ELR (cell line): ENCODE measurements at regions not wholly inside any gene's neighbourhood (a gene's known extent, or its start where the extent isn't known, plus 50 kb on each side); places are given as distances from the start of the nearest gene placed in this dataset.

Source experiments
- DNase-seq: peaks from one replicate; pipeline ENCODE4 v3.0.0-alpha.2; 2015; ENCODE audit warnings: low read depth

DNA sequence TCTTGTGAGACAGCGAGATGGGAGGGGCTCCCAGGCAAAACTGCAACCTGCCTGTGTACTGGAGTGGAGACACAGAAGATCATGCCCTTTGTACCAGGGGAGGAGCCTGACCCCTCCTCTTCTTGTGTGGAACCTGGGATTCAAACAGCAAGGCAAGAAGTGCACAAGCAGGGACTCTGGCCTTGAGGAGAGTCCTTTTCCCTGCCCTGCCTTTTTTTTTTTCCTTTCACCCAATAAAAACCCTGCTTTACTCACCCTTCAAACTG, 251.8 kb upstream of the OPRM1 start:
- no peak for DNase-seq

DNA sequence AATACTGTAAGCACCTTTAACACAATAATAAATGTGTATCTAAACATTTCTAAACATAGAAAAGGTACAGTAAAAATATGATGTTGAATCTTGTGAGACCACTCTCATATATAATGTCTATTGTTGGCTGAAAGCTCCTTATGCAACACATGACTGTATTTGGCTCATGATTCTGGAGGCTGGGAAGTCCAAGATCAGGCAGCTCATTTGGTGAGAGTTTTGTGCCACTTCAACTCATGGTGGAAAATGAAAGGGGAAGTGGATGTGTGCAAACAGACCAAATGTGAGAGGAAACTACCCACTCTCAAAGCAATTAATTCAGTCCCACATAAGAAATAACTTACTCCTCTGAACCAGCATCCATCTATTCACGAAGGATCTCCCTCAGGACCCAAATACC, 257.7 kb upstream of the OPRM1 start:
- no peak for DNase-seq

DNA sequence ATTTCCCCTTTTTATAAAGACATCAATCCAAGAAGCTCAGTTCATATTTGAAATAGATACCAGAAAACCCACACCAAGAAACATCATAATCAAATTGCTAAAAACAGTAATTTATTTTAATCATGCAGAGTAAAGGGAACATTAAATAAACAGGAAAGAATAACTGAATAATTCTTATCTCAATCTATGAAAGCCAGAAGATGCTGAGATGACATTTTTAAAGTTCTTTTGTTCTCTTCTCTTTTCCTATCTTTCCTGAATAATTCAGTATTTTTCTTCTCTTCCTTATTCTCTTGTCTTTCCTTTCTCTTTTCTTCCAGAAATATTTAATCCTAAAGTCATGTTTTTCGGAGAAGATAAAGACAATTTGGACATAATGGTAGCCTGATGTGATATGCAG, 259.0 kb upstream of the OPRM1 start:
- DNase-seq = no peak

DNA sequence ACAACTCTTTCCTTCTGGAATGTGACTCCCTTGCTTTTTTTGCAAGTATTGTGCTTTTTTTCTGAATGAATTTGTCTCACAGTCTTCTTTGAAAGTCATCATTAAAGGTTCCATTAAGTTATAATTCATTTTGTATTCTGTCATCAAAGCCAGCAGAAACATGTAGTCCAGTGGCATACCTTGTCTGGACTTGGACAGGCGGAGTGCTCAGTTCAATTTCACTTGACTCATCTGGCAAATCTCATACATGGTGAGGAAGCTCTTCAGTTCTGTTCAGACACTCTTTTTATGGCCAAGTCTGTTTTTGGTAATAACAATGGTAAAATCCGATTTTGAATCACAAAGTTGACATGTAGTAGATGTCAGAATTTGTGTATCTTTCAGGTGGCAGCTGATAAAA, 260.8 kb upstream of the OPRM1 start:
- DNase-seq = no peak

DNA sequence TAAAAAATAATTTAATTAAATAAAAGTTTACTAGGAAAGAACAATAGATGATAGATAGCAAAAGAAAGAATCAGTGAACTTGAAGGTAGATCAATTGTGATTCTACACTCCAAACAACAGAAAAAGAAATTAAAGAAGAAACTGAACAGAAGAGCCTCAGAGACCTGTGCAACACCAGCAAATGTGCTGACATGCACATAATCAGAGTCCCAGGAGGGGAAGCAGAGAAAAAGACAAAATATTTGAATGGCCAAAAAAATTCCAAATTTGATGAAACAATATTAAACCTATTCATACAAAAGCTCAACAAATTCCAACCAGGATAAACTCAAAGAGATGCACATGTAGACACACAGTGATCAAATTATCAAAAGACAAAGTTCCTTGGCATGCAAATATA, 267.5 kb upstream of the OPRM1 start:
- DNase-seq = no peak

DNA sequence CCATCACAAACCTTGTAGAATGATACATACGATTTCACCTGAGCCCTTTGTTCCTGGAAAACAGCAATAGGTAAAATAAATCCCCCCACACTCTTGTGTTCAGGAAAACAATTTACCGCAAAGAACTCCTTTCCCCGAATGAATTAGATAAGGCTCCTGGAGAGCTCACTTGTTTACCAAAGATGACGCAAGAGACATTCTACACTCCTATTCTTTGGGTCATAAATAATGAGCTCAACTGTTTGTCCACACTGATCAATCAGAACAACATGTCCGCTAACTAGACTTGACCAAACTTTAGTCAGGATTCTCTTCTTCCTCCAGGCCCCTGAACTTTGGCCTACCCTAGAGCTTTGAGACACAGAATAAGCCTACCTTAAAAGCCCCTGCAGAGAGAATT, 271.9 kb upstream of the OPRM1 start:
- no peak for DNase-seq

DNA sequence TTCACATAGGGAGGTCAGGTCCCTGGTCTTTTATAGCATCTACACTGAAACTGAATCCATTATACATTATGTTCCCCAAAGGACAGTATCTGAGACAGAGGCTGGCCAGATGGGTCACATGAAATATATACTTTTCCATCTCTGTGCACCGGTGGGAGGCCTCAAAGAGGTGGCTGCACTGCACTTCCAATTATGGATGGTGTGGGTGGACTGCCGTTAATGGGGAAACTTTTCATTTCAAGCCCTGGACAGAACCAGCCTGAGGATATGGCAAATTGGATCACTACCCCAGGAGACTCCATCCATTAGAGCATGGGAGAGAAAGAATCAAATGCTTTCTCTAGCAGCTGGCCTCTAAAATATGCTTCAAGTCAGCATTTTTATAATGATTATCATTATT, 280.5 kb upstream of the OPRM1 start:
- DNase-seq = no peak

DNA sequence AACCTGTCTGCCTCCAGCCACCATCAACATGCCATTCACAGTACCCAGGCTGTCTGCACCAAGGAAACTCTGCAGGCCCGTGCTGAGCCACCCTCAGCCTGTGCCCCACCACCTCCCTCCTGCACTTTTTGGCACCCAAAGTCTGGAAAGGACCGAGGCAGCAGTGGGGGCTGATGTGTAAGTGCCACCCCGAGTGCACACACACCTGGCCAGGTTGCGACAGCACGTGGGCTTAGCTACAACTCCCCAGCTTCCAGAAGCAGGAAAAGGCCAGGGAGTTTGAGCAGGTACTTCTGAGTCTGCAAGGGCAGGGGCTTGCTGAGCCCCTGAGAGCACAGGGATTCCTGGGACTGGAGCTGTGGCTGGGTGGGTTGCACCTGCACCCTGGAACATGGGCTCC, 303.3 kb upstream of the OPRM1 start:
- no peak for DNase-seq

DNA sequence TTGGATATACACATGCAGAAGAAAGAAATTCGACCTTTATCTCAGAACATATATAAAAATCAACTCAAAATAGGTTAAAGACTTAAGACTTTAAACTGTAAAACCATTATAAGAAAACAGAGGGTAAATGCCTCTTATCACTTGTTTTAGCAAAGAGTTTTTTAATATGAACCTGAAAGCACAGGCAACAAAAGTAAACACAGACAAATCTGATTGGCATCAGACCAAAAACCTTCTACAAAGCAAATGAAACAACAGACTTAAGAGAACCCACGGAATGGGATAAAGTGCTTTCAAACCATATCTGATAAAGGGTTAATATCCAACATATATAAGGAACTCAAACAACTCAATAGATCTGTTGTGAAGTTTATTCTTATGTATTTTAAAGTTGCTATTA, 309.9 kb upstream of the OPRM1 start:
- no peak for DNase-seq

DNA sequence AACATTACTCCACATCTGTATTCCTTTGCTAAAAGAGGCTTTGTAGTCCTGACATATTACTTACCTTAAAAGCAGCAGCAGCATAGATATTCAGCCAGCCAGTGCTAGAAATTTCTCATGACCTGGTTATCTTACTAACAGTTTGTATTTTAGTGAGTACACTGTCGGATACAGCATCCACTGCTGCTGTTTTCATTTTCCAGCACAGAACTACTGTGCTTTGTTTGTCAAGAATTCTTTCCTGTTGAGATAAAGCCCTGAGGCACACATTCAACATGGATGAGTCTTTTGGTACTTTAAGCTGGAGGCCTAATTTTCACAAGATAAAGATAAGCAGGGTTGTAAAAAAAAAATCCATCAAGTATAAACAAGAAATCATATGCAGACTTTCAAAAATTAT, 311.2 kb upstream of the OPRM1 start:
- peak; percentile 79 for DNase-seq

DNA sequence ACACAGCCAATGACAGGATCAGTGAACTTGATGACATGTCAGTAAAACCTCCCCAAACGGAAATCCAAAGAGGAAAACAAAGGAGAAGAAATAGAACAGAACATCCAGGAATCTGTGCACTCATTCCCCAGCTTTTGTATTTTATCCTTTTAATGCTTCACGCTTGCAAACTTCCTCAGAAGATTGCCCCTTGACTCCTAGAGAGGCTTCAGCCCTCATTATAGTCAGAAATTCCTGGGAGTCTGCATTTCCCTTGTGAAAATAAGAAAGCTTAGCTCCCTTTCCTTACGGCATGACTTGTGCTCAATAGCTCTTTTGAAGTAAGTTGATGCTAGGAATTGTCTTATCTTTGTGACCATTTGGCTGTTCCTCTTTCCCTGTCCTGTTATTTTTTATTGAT, 313.6 kb upstream of the OPRM1 start:
- DNase-seq = peak; percentile 19

DNA sequence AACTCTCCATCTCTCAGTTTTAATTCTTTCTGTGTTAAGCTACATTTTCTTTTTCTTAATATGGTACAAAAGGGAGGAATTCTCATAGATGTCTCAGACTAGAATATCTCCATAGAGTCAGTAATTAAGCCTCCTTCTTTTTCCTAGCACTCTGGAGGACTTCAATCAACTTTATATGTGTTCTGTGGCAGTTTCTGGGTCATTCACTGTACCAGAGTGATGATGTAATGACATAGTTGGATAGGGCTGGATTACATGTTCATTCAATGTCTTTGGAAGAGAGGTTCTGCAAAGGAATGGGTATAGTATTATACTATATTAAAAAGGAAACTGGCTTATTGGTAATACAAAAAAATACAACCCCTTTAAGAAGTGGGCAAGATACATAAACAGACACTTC, 318.3 kb upstream of the OPRM1 start:
- DNase-seq = no peak

DNA sequence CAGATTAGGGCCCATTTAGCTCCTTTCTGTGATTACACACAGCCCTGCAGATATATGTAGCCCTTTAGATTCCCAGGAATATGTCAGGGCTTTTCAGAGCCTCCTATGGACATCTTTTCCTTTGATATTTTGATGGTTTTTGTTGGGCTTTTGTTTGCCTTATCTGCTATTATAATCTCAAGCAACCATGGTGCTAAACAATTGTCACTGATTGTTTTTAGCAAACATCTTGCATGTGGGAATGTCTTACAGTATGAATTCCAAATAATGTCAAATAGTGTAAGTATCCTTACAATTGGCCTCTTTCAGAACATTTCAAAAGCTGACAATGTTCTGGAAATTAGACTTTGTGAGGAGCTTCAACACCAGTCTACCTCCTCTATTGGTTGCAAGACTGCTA, 333.6 kb upstream of the OPRM1 start:
- DNase-seq = no peak

DNA sequence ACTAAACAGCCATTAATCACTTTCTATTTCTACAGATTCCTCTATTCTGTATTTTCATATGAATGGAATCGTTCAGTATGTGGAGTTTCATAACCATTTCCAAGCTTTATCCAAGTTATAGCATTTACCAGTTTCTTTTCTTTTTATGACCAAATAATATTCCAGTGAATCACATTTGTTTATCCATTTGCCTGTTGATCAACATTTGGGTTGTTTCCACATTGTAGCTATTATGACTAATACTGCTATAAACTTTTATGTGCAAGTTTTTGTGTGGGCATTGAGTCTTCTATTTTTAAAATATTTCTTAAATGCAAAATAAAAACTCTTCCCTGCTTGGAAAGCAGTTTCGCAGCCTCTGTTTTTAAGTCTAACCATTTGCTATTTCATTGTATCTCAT, 336.4 kb upstream of the OPRM1 start:
- DNase-seq = peak; percentile 48

DNA sequence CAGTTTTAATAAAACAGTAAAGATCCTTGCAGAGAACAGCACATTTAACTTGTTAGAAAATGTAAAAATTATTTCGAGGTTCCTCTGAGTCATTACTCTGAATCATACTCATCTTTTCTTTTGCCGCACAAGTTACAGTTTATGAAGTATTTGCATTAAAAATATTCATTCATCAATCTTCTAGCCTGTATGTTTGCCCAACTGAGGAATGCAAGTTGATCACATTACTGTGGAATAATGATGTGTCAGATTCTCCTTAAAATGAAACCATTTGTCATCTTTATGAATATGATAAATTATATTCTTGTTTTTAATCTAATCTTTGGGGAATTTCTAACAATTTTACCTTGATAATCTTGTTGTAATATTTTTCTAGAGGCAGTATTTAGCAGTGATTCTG, 340.4 kb upstream of the OPRM1 start:
- DNase-seq = peak; percentile 41

DNA sequence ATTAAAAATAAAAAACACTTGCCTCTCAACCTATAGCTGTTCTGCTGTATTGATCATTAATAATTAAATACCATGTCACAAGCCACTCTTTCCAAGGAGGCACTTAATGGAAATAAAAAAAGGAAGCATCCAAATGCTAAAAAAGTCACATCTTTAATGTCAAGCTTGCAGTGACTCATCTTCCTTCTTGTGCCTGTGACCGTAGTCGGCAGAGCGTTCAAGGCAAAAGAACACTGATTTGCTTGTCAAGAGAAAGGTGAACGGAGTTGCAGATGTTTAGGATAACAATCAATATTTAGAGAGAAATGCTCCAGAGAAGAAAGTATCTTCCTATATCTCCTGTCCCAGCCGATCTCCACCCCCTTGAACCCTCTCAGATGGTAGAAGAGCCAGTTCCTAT, 341.0 kb upstream of the OPRM1 start:
- no peak for DNase-seq

DNA sequence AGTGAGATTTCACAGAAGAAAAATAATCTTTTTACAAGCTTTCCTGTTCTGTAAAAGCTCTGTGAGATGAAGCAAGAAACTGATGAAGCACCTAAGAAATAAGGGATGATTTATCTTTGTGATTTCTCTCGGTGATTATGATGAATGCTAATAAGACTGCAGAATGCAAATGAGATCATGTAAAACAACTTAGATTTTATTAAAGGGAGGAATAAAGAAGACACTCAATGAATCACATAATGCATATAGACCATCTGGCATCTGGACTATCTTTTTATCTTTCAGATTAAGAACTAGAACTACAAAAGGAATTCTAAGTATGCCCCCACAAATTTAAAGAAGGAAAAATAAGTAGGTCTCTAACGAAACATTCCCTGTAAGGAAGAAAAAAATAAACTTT, 361.5 kb upstream of the OPRM1 start:
- DNase-seq = no peak

DNA sequence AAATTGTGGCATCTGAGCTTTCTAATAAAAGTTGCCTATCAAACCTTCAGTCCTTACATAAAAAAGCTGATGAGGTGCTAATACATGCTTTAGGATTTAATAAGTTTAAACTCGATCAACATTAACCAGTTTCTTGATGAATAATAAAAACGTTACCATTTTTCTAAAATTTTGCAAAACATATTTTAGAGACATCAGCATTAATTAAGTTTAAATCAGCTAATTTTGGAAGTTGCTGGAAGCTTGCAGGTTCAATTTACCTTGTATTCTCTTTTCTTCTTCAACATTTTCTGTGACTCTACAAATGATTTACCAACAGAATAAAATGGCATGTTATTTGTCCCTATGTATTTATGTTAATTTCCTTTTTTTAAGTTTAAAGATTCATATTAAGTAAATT, 365.3 kb upstream of the OPRM1 start:
- DNase-seq = no peak

DNA sequence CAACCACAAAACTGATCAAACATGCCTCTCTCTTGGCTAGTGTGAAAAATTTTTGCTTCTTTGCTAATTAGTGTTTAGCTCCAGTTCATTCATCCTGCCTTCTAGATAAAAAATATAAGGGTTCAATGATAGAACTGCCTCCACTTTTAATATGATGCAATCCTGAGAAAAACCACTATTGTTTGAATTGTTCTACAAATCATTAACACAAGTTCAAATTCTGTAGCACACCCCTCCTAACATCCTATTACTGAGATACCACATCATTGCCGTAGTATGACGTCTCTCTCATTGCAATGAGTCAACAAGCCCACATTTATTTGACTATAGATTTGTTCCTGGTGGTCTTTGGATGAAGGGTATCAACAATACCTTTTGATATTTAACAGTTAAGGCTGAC, 365.8 kb upstream of the OPRM1 start:
- DNase-seq = no peak

DNA sequence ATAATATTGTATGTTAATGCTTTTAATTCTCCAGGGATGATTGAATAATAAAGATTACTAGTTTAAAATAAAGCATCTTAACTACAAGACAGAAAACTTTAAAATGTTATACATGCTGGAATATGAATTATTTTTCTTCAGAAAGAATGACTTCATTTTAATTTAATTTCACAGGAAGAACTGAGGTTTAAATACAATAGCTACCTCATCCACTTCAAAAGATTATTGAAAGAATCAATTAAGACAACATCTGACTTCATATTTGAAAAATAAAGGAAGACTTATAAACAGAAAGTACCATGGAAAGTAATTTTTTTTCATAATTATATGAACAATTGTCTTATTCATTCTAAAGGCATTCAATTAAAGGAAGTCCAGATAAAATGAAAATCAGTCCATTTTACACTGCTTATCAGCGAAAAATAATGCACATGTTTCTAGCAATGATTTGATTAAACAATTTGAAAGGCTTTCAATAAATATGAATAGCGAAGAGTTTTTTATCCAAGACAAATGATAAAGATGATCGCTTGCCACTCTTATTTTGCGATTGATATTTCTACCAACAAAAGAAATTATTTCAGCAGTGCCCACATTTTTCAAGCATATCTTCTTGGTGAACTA, 368.5 kb upstream of the OPRM1 start:
- no peak for DNase-seq

DNA sequence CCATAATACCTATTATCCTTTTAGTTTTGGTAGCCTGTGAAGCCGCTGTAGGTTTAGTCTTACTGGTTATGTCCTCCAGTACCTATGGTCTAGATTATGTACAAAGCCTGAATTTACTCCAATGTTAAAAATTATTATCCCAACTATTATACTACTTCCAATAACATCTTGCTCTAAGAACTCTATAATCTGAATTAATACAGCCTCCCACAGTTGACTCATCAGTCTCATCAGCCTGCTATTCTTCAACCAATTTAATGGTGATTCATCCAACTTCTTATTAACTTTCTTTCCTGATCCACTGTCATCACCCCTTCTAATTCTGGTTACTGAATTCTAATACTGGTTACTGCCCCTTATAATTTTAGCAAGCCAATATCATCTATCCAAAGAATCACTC, 370.3 kb upstream of the OPRM1 start:
- peak; percentile 8 for DNase-seq

DNA sequence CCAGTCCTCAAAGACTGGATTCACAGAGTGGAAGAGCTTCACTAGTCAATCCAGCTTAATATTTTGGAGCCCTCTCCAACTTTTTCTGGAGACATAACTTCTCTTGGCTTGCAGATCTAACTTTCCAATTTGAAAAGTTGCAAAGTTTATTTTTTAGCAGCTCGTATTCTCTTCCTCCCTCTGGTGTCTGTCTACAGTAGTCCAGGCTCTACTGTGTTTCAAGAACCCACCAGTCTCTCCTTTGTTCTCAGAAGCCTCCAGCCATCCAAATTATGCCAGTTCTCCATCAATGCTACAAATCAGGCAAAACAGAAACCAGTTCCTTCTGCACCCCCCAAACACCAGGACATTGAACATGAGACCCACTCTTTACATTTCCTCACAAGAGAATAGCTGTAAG, 376.1 kb upstream of the OPRM1 start:
- peak; percentile 7 for DNase-seq

DNA sequence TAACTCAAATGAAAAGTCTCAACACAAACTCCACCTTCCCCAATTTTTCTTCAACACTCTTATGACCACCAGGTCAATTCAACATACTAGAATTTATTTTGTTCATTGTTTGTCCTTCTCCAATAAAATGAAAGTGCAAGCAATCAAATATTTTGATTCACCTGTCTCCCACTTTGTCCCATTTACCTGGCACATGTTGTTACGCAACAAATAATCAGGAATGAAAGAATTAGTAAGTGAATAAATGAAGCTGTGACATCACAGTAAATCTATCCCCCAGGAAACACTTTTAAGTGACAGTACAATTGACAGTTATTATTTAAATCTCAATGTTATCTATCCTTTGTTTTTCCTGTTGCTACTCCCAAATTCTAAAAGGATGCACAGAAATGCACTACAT, 393.7 kb upstream of the OPRM1 start:
- DNase-seq = no peak

DNA sequence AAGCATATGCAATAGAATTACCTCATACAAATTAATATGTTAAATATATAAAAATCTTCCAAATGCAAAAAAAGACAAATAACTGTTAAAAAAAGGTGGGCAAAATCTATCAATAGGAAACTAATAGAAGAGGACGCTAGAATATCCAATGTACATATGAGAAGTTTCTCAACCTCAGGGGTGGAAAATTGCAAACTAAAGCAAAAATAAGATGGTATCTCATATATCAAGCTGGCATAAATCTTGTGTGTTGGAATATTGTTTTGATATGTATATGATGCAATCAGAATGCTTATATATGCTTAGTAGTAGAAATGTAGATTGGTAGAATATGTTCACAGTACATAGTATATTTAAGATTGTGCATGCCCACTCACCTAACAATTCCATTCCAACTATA, 395.0 kb upstream of the OPRM1 start:
- DNase-seq = no peak

DNA sequence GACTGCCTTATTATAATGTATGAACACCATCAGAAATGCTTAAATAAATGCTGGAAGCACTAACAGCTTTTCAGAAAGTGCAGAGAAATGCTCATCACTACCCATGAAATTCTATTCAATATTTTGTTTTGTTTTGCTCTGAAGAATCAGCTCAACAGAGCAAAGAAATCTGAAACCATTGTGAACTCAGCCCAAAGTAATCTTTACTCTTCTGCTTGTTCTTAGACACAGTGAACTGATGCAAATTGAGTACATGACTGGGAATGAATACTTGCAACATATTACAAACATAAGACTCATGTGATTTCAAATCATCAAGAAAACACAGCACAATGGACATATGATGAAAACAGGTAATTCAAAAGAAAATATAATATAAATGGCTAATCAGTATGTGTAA, 404.6 kb upstream of the OPRM1 start:
- DNase-seq = no peak
